ENCODE measurements at regions not wholly inside any gene's neighbourhood (a gene's known extent, or its start where the extent isn't known, plus 50 kb on each side); places are given as distances from the start of the nearest gene placed in this dataset.

- TF ChIP-seq REST (IDR thresholded peaks at IDR 0.05; ENCODE audit: unreplicated experiment) (no peak), EZH2 (IDR thresholded peaks at IDR 0.05; ENCODE audit: low read depth, unreplicated experiment) (no peak), POLR2AphosphoS5 (IDR thresholded peaks at IDR 0.05; ENCODE audit: low read depth) (no peak), JUNB (IDR thresholded peaks at IDR 0.05; ENCODE audit: unreplicated experiment) (no peak), EZH2phosphoT487 (IDR thresholded peaks at IDR 0.05; ENCODE audit: unreplicated experiment) (no peak), CREB1 (CRISPR knock-in tag; IDR thresholded peaks at IDR 0.05; ENCODE audit: low read depth) (no peak), NANOG (IDR thresholded peaks at IDR 0.05; ENCODE audit: borderline replicate concordance) (no peak)
- TF ChIP-seq, protein P1, sequence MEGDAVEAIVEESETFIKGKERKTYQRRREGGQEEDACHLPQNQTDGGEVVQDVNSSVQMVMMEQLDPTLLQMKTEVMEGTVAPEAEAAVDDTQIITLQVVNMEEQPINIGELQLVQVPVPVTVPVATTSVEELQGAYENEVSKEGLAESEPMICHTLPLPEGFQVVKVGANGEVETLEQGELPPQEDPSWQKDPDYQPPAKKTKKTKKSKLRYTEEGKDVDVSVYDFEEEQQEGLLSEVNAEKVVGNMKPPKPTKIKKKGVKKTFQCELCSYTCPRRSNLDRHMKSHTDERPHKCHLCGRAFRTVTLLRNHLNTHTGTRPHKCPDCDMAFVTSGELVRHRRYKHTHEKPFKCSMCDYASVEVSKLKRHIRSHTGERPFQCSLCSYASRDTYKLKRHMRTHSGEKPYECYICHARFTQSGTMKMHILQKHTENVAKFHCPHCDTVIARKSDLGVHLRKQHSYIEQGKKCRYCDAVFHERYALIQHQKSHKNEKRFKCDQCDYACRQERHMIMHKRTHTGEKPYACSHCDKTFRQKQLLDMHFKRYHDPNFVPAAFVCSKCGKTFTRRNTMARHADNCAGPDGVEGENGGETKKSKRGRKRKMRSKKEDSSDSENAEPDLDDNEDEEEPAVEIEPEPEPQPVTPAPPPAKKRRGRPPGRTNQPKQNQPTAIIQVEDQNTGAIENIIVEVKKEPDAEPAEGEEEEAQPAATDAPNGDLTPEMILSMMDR (conservative IDR thresholded peaks at IDR 0.05; ENCODE audit: low read depth in 2 of 2): no peak
- TF ChIP-seq, protein P2, sequence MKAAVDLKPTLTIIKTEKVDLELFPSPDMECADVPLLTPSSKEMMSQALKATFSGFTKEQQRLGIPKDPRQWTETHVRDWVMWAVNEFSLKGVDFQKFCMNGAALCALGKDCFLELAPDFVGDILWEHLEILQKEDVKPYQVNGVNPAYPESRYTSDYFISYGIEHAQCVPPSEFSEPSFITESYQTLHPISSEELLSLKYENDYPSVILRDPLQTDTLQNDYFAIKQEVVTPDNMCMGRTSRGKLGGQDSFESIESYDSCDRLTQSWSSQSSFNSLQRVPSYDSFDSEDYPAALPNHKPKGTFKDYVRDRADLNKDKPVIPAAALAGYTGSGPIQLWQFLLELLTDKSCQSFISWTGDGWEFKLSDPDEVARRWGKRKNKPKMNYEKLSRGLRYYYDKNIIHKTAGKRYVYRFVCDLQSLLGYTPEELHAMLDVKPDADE (IDR thresholded peaks at IDR 0.05): no peak
Measured at GRCh38 chr10:6986927-6987326, 406.9 kb upstream of the PRKCQ start.
